D721Med (cell line): ENCODE measurements at regions not wholly inside any gene's neighbourhood (a gene's known extent, or its start where the extent isn't known, plus 50 kb on each side); places are given as distances from the start of the nearest gene placed in this dataset.

Source experiments
- DNase-seq: peaks from one replicate; pipeline ENCODE4 v3.0.0; 2011; ENCODE audit warnings: low spot score; ENCODE audit not compliant: insufficient read length
- FAIRE-seq: peaks from 2 replicates; lab custom pipeline; 2011; peaks lifted over from hg19 to GRCh38; lab: Jason Lieb, UNC
- TF ChIP-seq, protein P1 (sequence below): IDR thresholded peaks from 2 replicates; pipeline ENCODE4 v1.5.1; 2012; ENCODE audit warnings: mild to moderate bottlenecking, control low read depth; ENCODE audit not compliant: insufficient read depth; ENCODE audit errors: missing control alignments

DNA sequence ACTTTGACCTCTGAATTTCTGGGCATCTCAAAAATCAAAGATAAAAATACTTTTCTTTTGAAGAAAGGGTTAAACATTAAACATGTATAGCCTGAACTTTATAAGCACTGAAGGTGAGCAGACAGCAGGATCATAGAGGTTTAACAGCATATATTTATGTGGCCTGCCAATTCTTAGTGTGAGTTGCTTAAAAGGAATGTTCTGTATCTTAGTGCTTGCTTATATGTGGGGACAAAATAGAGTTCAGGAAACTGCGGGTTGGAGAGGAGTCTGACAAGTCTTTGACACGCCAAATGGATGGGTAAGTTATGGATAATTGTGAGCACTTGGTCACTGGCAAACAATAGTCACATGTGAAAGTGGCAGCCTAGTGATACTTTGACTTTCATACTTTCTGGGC lies 1419.4 kb upstream of the SPRY2 start:
- no peak for FAIRE-seq
- TF ChIP-seq, protein P1, sequence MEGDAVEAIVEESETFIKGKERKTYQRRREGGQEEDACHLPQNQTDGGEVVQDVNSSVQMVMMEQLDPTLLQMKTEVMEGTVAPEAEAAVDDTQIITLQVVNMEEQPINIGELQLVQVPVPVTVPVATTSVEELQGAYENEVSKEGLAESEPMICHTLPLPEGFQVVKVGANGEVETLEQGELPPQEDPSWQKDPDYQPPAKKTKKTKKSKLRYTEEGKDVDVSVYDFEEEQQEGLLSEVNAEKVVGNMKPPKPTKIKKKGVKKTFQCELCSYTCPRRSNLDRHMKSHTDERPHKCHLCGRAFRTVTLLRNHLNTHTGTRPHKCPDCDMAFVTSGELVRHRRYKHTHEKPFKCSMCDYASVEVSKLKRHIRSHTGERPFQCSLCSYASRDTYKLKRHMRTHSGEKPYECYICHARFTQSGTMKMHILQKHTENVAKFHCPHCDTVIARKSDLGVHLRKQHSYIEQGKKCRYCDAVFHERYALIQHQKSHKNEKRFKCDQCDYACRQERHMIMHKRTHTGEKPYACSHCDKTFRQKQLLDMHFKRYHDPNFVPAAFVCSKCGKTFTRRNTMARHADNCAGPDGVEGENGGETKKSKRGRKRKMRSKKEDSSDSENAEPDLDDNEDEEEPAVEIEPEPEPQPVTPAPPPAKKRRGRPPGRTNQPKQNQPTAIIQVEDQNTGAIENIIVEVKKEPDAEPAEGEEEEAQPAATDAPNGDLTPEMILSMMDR: no peak
- DNase-seq: no peak

DNA sequence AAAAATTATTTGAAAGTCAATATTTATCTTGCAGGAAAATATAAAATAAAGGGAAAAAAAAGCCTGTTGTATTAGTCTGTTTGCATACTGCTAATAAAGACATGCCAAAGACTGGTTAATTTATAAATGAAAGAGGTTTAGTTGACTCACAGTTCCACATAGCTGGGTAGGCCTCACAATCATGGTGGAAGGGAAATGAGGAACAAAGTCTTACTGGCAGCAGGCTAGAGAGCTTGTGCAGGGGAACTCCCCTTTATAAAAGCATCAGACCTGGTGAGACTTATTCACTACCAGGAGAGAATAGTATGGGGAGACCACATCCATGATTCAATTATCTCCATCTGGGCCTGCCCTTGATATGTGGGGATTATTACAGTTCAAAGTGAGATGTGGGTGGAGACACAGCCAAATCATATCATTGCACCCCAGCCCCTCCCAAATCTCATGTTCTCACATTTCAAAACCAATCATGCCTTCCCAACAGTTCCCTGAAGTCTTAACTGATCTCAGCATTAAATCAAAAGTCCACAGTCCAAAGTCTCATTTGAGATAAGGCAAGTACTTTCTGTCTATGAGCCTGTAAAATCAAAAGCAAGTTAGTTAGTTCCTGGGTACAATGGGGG lies 1416.5 kb upstream of the SPRY2 start:
- FAIRE-seq: no peak
- TF ChIP-seq, protein P1: no peak
- DNase-seq: no peak

DNA sequence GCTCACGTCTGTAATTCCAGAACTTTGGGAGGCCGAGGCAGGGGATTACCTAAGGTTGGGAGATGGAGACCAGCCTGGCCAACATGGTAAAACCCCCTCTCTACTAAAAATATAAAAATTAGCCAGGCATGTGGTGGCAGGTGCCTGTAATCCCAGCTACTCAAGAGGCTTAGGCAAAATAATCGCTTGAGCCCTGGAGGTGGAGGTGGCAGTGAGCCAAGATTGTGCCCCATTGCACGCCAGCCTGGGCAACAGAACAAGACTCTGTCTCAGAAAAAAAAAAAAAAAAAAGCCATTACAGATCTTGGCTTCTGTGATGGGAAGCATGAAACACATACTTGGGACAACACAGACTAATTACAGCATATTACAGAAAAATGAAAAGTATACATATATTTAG lies 1404.5 kb upstream of the SPRY2 start:
- DNase-seq (no peak), FAIRE-seq (no peak)
- TF ChIP-seq, protein P1: no peak

DNA sequence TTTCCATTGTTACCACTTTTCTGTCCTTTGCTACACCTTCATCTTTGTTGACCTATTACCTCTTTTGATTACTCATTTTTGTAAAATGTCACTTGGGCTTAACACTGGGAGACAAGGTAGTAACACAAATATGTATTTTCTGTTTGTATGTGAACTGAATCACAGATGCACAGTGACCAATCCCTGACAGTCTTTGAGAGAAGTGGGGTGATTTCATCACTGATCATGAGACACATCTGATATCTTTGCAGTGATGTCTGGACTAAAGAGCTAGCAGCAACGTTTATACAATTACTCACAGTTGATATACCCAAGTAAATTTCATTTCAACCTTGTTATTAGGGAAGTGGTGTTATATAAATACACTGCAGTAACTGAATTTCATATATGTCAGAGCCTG lies 1397.4 kb upstream of the SPRY2 start:
- DNase-seq (no peak), FAIRE-seq (no peak)
- TF ChIP-seq, protein P1: no peak

DNA sequence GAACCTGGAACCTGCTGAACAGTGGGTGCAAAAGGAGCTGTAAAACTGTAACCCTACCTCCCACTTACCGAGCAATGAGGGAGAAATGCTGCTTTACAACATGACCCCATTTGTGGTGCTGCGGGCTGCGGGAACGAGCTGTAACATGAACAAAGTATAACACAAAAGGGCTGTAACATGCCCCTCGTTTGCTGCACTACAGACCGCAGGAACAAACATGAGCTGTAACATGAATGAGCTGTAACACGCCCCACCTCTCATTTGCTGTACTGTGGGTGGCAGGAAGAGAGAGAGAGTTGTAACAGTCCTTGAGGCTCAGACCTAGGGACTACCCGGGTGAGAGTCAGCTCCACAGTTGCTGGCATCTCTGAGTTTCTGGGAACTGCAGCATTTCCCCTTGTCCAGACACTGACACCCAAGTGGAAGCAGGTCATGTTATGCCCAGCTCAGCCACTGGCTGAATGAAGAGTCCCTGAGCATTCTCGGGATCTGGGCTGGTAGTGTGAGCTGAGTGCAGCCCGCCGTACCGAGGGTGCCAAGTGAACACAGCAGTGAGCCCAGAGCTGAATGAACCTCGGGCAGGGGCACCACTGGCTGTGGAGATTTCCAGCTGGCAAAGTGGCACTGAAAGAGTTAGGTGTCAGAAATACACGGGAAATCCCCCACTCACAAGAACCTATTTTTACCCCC lies 1385.3 kb upstream of the SPRY2 start:
- no peak for FAIRE-seq
- no peak for DNase-seq
- TF ChIP-seq, protein P1: no peak

DNA sequence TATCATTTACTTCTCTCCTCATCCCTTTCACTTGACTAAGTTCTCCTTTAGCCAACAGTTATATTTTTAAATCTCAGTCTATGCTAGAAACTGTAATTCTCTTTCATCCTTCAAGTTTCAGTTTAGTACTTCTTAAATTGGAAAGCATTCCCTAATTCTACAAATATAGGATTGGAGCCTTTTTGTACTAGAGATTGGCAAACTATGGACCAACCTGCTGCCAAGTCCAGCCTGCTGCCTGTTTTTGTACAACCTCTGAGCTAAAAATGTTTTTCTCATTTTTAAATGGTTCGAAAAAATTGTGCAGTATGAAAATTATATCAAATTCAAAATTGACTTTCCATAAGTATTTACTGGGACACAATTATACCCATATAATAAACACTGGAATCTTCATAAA lies 1381.5 kb upstream of the SPRY2 start:
- FAIRE-seq (no peak), DNase-seq (no peak)
- TF ChIP-seq, protein P1: no peak

DNA sequence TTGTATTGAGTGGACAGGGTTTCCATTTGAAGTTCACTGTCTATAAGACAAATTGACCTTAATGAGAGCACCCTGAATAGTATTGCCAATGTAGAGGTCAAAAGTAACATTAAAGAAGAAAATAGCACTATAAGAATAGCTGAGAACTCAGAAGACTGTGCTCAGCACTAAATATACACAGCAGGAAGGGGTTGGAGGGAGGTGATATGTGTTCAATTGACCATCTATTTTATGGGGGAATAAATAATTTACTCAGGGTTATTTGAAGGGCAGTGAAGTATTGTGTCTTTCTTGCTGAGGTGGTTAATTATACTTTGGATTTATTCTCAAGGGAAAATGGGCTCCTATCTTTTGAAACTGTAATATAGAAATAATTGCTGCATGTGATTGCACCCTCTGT lies 1380.5 kb upstream of the SPRY2 start:
- DNase-seq: no peak
- FAIRE-seq: no peak
- TF ChIP-seq, protein P1: no peak
